GM12891 (cell line): ENCODE measurements at regions not wholly inside any gene's neighbourhood (a gene's known extent, or its start where the extent isn't known, plus 50 kb on each side); places are given as distances from the start of the nearest gene placed in this dataset.

ENCODE experiments used
- PAX5 ChIP-seq: IDR thresholded peaks from 2 replicates; pipeline ENCODE4 v1.6.1; 2011; ENCODE audit warnings: low read length, moderate library complexity, mild to moderate bottlenecking; ENCODE audit not compliant: insufficient read depth, severe bottlenecking
- POLR2A ChIP-seq: IDR thresholded peaks from 2 replicates; pipeline ENCODE4 v1.6.1; 2011; ENCODE audit warnings: low read depth, low read length, control low read depth
- POLR2AphosphoS5 ChIP-seq: IDR thresholded peaks from 2 replicates; pipeline ENCODE4 v1.6.1; 2011; ENCODE audit warnings: low read depth, low read length, control low read depth
- POU2F2 ChIP-seq: IDR thresholded peaks from 2 replicates; pipeline ENCODE4 v1.6.1; 2011; ENCODE audit warnings: low read depth, mild to moderate bottlenecking, control low read depth, low read length, moderate library complexity
- SPI1 ChIP-seq: IDR thresholded peaks from 2 replicates; pipeline ENCODE4 v1.6.1; 2011; ENCODE audit warnings: low read depth, low read length, control low read depth
- TAF1 ChIP-seq: IDR thresholded peaks from 2 replicates; pipeline ENCODE4 v1.6.1; 2011; ENCODE audit warnings: low read depth, low read length, control low read depth

- no peak for TF ChIP-seq POLR2A
- no peak for TF ChIP-seq POLR2AphosphoS5
- TF ChIP-seq SPI1, result no peak
- no peak for TF ChIP-seq TAF1
- no peak for TF ChIP-seq POU2F2
- no peak for TF ChIP-seq PAX5
Observed at GRCh38 chr21:29403922-29404538, 105.3 kb downstream of the BACH1 start.
